ENCODE measurements at regions not wholly inside any gene's neighbourhood (a gene's known extent, or its start where the extent isn't known, plus 50 kb on each side); places are given as distances from the start of the nearest gene placed in this dataset.
A peak's percentile ranks its signal among the peaks of the same experiment; 100 is the strongest.
"Not testable (repeated sequence)": the region's sequence is repeated elsewhere in the genome, so short reads cannot be mapped to it uniquely, and the experiment has no call there.

- DNase-seq (no peak), ATAC-seq (ENCODE audit: low FRiP score) (no peak)
- H3K9me3 ChIP-seq (ENCODE audit: control insufficient read depth, low read length), result no peaks in the 10 kb centered on the region
- no peaks in the 10 kb centered on the region for H3K4me1 ChIP-seq (ENCODE audit: control insufficient read depth in 1 of 2, insufficient read depth in 2 of 2, low read length in 2 of 2)
- H3K27me3 ChIP-seq (ENCODE audit: control insufficient read depth in 1 of 2, insufficient read depth in 2 of 2, low read length in 1 of 2), result peaks cover 0 to 3% of the 10 kb centered on the region in 2 donors
- H3K27ac ChIP-seq (ENCODE audit: low read depth in 1 of 2, low read length in 2 of 2), result no peak overlapping the region
- intact Hi-C loops (cut with DNase I), result no loop called here
- no peak overlapping the region for H3K4me3 ChIP-seq (ENCODE audit: low read length in 2 of 2)
- H3K36me3 ChIP-seq (ENCODE audit: control insufficient read depth in 1 of 2, insufficient read depth in 2 of 2, low read length in 1 of 2), result no peaks in the 10 kb centered on the region
- WGBS, 2 donors, result 90 to 92% methylated on average over 11 of the region's 11 CpGs
Observed at GRCh38 chr13:111437417-111437816, 117.0 kb downstream of the TEX29 start.

DNA sequence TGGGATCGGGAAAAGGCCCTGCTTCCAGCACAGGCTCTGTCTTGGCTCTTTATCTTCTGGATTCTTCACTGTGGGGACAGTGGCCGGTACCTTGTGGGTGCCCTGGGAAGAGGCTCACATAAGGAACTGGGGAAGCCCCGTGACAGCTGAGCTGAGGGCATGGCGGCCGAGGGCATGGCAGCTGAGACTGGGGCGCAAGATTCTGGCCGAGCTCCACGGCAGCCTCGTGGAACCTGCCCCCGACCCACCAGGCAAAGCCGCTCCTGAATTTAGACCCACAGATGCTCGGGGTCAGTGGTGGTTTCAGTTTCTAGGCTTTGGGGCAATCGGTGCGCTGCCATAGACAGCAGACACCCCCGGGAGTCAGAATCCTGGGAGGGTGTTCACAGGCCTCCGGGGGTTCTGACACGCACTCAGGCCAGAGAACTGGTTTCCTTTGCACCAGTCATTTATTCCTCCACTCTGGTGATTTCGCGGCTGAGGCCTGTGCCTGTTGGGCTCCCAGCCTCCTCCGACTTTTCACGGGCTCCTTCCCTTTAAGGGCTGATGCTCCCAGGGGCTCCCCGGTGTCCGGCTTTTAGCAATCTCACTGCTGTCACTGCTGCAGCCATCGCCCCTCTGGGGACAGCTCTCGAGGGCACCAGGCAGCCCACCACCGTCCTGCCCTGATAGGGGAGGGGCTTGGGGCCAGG, 117.6 kb downstream of the TEX29 start:
- peak in 1 of 2 donors; percentile 65 for DNase-seq
- Histone ChIP-seq H3K27me3 (ENCODE audit: control insufficient read depth in 1 of 2, insufficient read depth in 2 of 2, low read length in 1 of 2) (peaks cover 0 to 3% of the 10 kb centered on the region in 2 donors), H3K4me1 (ENCODE audit: control insufficient read depth in 1 of 2, insufficient read depth in 2 of 2, low read length in 2 of 2) (no peaks in the 10 kb centered on the region), H3K36me3 (ENCODE audit: control insufficient read depth in 1 of 2, insufficient read depth in 2 of 2, low read length in 1 of 2) (no peaks in the 10 kb centered on the region), H3K9me3 (ENCODE audit: control insufficient read depth, low read length) (peaks cover under 1% of the 10 kb centered on the region), H3K27ac (ENCODE audit: low read depth in 1 of 2, low read length in 2 of 2) (no peak overlapping the region), H3K4me3 (ENCODE audit: low read length in 2 of 2) (no peak overlapping the region)
- no peak for ATAC-seq (ENCODE audit: low FRiP score)
- intact Hi-C loops (cut with DNase I), result no loop called here
- 90 to 91% methylated on average over 26 of the region's 26 CpGs for WGBS, 2 donors

- H3K9me3 ChIP-seq (ENCODE audit: control insufficient read depth, low read length); H3K4me3 ChIP-seq (ENCODE audit: low read length in 2 of 2); intact Hi-C loops (cut with DNase I); H3K27ac ChIP-seq (ENCODE audit: low read depth in 1 of 2, low read length in 2 of 2); DNase-seq; H3K36me3 ChIP-seq (ENCODE audit: control insufficient read depth in 1 of 2, insufficient read depth in 2 of 2, low read length in 1 of 2); ATAC-seq (ENCODE audit: low FRiP score); H3K27me3 ChIP-seq (ENCODE audit: control insufficient read depth in 1 of 2, insufficient read depth in 2 of 2, low read length in 1 of 2); H3K4me1 ChIP-seq (ENCODE audit: control insufficient read depth in 1 of 2, insufficient read depth in 2 of 2, low read length in 2 of 2): not testable (repeated sequence)
- WGBS, 2 donors, result 59 to 63% methylated on average over 1 of the region's 1 CpG
Observed at GRCh38 chr13:111440492-111440891, 120.0 kb downstream of the TEX29 start.

GRCh38 chr13:111443981-111444380, 123.5 kb downstream of the TEX29 start:
- H3K27me3 ChIP-seq (ENCODE audit: control insufficient read depth in 1 of 2, insufficient read depth in 2 of 2, low read length in 1 of 2), result no peaks in the 10 kb centered on the region
- no peak overlapping the region for H3K4me3 ChIP-seq (ENCODE audit: low read length in 2 of 2)
- intact Hi-C loops (cut with DNase I), result no loop called here
- DNase-seq (no peak), ATAC-seq (ENCODE audit: low FRiP score) (no peak)
- no peaks in the 10 kb centered on the region for H3K4me1 ChIP-seq (ENCODE audit: control insufficient read depth in 1 of 2, insufficient read depth in 2 of 2, low read length in 2 of 2)
- 82 to 87% methylated on average over 2 of the region's 2 CpGs for WGBS, 2 donors
- H3K27ac ChIP-seq (ENCODE audit: low read depth in 1 of 2, low read length in 2 of 2), result no peak overlapping the region
- H3K36me3 ChIP-seq (ENCODE audit: control insufficient read depth in 1 of 2, insufficient read depth in 2 of 2, low read length in 1 of 2), result no peaks in the 10 kb centered on the region
- peaks cover 6% of the 10 kb centered on the region for H3K9me3 ChIP-seq (ENCODE audit: control insufficient read depth, low read length)

GRCh38 chr13:111448504-111448903, 128.1 kb downstream of the TEX29 start:
- Histone ChIP-seq H3K27ac (ENCODE audit: low read depth in 1 of 2, low read length in 2 of 2) (no peak overlapping the region), H3K36me3 (ENCODE audit: control insufficient read depth in 1 of 2, insufficient read depth in 2 of 2, low read length in 1 of 2) (no peaks in the 10 kb centered on the region), H3K4me1 (ENCODE audit: control insufficient read depth in 1 of 2, insufficient read depth in 2 of 2, low read length in 2 of 2) (no peaks in the 10 kb centered on the region), H3K4me3 (ENCODE audit: low read length in 2 of 2) (no peak overlapping the region), H3K27me3 (ENCODE audit: control insufficient read depth in 1 of 2, insufficient read depth in 2 of 2, low read length in 1 of 2) (no peaks in the 10 kb centered on the region), H3K9me3 (ENCODE audit: control insufficient read depth, low read length) (peaks cover 6% of the 10 kb centered on the region)
- 79 to 93% methylated on average over 7 of the region's 7 CpGs for WGBS, 2 donors
- intact Hi-C loops (cut with DNase I), result no loop called here
- ATAC-seq (ENCODE audit: low FRiP score) (no peak), DNase-seq (no peak)

DNA sequence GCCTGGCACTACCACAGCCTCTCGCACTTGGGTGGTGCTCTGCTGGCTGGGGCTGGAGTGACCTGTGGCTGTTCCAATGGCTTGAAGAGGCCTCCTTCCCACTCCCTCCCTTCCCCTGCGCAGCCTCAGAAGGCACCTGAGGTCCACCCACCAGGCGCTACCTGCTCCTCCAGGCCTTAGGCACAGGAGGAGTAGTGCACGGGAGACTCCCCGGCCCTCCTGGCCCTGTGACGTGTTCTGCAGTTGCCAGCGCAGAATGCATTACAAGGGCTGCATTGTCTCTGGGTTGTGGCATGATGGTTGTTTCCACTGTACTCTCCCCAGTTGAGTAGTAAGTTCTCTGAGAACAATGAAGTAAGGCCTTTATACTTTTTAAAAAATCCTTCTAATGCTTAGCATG, 128.6 kb downstream of the TEX29 start:
- Histone ChIP-seq H3K27me3 (ENCODE audit: control insufficient read depth in 1 of 2, insufficient read depth in 2 of 2, low read length in 1 of 2) (no peaks in the 10 kb centered on the region), H3K4me3 (ENCODE audit: low read length in 2 of 2) (no peak overlapping the region), H3K27ac (ENCODE audit: low read depth in 1 of 2, low read length in 2 of 2) (no peak overlapping the region), H3K36me3 (ENCODE audit: control insufficient read depth in 1 of 2, insufficient read depth in 2 of 2, low read length in 1 of 2) (no peaks in the 10 kb centered on the region), H3K9me3 (ENCODE audit: control insufficient read depth, low read length) (peaks cover 6% of the 10 kb centered on the region), H3K4me1 (ENCODE audit: control insufficient read depth in 1 of 2, insufficient read depth in 2 of 2, low read length in 2 of 2) (no peaks in the 10 kb centered on the region)
- WGBS, 2 donors, result 87 to 88% methylated on average over 7 of the region's 7 CpGs
- intact Hi-C loops (cut with DNase I), result no loop called here
- DNase-seq (no peak), ATAC-seq (ENCODE audit: low FRiP score) (no peak)

- WGBS, 2 donors, result 83 to 92% methylated on average over 14 of the region's 14 CpGs
- intact Hi-C loops (cut with DNase I), result loop anchor here in 1 of 2 donors (10.0 kb wide), 1 partner anchor 387 kb away; no protein-coding TSS in a partner anchor
- H3K4me3 ChIP-seq (ENCODE audit: low read length in 2 of 2), result no peak overlapping the region
- H3K9me3 ChIP-seq (ENCODE audit: control insufficient read depth, low read length), result peaks cover 6% of the 10 kb centered on the region
- H3K27ac ChIP-seq (ENCODE audit: low read depth in 1 of 2, low read length in 2 of 2), result no peak overlapping the region
- no peaks in the 10 kb centered on the region for H3K4me1 ChIP-seq (ENCODE audit: control insufficient read depth in 1 of 2, insufficient read depth in 2 of 2, low read length in 2 of 2)
- no peaks in the 10 kb centered on the region for H3K36me3 ChIP-seq (ENCODE audit: control insufficient read depth in 1 of 2, insufficient read depth in 2 of 2, low read length in 1 of 2)
- DNase-seq (no peak), ATAC-seq (ENCODE audit: low FRiP score) (no peak)
- H3K27me3 ChIP-seq (ENCODE audit: control insufficient read depth in 1 of 2, insufficient read depth in 2 of 2, low read length in 1 of 2), result no peaks in the 10 kb centered on the region
Observed at GRCh38 chr13:111451402-111451801, 131.0 kb downstream of the TEX29 start.

- no peaks in the 10 kb centered on the region for H3K27me3 ChIP-seq (ENCODE audit: control insufficient read depth in 1 of 2, insufficient read depth in 2 of 2, low read length in 1 of 2)
- WGBS, 2 donors, result 89 to 91% methylated on average over 20 of the region's 20 CpGs
- H3K4me3 ChIP-seq (ENCODE audit: low read length in 2 of 2), result no peak overlapping the region
- H3K4me1 ChIP-seq (ENCODE audit: control insufficient read depth in 1 of 2, insufficient read depth in 2 of 2, low read length in 2 of 2), result no peaks in the 10 kb centered on the region
- ATAC-seq (ENCODE audit: low FRiP score) (no peak), DNase-seq (no peak)
- H3K36me3 ChIP-seq (ENCODE audit: control insufficient read depth in 1 of 2, insufficient read depth in 2 of 2, low read length in 1 of 2), result no peaks in the 10 kb centered on the region
- intact Hi-C loops (cut with DNase I), result loop anchor here in 1 of 2 donors (10.0 kb wide), 1 partner anchor 392 kb away; no protein-coding TSS in a partner anchor
- H3K9me3 ChIP-seq (ENCODE audit: control insufficient read depth, low read length), result peaks cover 3% of the 10 kb centered on the region
- no peak overlapping the region for H3K27ac ChIP-seq (ENCODE audit: low read depth in 1 of 2, low read length in 2 of 2)
Observed at GRCh38 chr13:111456452-111457230, 136.2 kb downstream of the TEX29 start.

Data from aorta (tissue), 5 donors.